ENCODE measurements at regions not wholly inside any gene's neighbourhood (a gene's known extent, or its start where the extent isn't known, plus 50 kb on each side); places are given as distances from the start of the nearest gene placed in this dataset.

DNA sequence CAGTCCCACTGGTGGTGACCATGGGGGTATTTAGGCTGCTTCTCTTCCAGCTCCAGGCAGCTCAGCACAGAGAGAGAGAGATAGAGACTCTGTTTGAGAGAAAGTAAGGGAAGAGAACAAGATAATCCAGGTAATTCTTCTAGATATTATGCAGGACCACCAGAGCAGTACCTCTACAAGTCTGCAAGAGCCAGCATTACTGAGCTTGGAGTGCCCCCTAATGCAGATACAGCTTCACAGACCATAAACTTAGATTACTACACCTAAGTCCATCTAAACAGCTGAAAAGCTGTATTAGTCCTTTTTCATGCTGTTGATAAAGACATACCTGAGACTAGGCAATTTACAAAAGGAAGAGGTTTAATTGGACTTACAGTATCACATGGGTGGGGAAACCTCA lies 570.3 kb downstream of the LRRIQ3 start:
- no peak for DNase-seq

DNA sequence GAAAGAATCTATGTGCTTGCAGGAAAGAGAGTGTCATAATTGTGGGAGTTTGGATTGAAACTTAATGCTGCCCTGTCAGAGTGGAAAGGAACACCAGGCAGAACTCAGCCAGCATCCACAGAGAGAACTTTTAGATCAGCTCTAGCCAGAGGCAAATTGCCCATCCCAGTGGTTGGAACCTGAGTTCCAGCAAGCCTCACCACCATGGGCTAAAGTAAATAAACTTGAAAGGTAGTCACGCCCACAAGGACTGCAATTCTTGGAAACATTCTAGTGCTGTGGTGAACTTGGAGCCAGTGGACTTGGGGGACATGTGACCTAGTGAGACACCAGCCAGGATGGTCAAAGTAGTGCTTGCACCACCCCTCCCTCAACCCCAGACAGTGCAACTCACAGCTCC lies 571.6 kb downstream of the LRRIQ3 start:
- DNase-seq: no peak

DNA sequence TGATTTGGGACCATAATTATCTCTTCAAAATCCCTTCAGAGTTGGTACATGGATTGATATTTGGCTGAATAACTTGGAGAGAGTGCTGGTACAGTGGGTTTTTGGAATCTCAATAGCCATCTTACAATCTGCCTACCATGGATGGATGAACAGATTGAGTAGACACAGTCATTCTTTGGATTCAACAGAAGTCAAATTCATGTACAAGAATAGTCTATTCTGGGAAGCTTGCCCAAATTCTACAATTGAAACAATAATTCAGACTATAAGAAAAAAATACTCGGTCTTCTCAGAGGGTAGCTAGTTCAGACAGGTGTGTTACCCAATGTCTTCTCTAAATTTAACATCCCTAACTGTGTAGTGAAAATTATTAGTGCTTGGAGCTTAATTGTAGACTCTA lies 574.0 kb downstream of the LRRIQ3 start:
- DNase-seq: no peak

DNA sequence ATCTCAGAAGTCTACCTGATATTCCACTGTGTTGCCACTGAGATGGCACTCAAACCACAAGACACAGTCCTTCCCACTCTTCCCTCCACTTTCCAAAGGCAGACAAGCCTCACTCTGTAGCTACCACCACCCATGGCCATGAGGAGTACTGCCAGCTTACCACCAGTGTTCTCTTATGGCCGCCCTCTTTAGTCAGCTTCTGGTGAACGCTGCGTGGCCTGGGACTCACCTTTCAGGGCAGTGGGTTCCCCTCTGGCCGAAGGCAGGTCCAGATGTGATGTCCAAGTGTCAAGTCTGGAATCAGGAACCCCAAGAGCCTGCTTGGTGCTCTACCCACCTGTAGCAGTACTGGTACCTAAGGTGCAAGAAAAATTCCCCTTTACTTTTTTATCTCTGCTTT lies 580.8 kb downstream of the LRRIQ3 start:
- no peak for DNase-seq

DNA sequence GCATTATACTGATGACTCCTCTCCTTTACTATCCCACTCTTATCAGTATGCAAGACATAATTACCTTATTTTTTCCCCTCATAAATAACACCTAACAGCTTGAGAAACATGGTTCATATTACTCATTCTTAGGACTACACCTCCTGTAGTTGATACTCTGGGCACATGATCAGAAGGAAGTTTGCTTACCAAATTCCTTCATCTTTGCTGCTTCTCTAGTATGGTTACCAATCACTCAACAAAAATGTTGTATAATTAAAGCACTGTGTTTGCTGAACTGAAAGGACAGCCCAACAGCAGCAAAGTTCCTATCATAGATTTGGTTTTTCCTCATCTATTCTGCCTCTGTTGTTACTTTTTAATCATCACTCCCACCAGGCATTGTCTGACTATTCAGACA lies 586.3 kb downstream of the LRRIQ3 start:
- DNase-seq: no peak

DNA sequence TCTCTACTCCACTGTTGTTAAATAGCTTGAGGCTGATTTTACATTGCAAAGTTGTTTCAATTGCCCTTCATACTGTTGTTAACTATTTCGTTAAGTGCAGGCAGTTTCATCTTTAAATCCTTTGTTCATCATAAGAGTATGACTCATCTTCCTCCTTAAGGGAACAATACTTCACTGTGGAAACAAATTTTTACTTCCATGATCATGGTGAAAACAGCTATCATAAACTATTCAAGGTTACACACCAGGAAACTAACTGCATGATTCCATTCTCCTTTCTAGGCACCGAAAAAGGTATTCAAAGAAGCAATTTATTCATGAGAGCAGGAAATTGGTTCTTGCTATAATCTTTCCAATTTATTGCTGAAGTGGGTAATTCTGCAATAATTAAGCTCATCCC lies 593.2 kb downstream of the LRRIQ3 start:
- DNase-seq: no peak

DNA sequence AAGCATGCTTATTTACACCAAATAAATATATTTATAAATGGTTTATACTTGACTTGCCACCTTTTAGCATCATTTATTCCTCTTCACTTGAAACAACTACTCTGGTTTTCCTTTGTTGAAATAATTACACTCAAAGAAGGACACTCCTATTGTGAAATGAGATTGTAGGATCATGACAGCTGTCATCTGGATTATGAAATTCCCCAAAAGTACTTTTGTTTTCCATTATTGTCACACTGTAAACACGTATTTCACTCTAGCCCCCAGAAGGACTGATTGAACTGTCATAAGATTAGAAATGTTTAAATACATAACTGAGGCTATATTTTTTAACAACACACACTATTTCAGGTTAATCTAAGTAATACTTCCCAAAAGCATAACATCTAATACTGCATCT lies 593.8 kb downstream of the LRRIQ3 start:
- DNase-seq: no peak

DNA sequence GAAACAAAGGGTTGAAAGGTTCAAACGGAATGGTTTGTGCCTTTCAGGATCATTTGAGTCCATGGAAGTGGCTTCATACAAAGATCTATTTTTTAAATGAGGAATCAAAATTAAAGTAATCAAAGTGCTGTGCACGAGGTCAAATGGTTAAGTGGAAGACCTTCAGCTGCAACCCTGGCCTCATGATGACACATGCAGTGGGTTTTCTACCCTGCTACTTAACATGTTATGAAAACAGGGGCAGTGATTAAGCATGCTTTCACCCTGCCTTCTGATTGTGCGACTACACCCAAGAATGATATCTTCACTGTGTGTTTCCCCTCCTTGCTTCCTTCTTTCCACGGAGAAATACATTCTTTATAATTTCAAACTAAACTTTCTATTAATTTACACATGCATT lies 604.2 kb downstream of the LRRIQ3 start:
- no peak for DNase-seq

DNA sequence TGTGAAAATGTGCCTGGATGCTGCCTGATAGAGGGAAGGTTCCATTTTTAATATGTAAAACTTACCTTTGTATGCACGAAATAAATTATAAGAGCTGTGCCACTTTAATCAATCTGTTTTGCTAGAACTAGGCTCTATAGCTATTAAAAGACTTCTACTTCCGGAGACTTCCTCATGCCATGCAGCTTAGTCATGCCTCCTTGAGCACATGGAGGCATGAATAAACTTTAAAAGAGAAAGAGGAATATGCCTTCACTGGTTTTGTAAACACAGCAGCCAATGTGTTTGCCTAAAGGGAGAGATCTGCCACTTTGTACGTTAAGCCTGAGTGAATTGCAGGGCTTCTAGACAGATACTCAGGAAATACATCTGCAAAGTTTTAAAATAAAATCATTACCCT lies 604.6 kb downstream of the LRRIQ3 start:
- no peak for DNase-seq

DNA sequence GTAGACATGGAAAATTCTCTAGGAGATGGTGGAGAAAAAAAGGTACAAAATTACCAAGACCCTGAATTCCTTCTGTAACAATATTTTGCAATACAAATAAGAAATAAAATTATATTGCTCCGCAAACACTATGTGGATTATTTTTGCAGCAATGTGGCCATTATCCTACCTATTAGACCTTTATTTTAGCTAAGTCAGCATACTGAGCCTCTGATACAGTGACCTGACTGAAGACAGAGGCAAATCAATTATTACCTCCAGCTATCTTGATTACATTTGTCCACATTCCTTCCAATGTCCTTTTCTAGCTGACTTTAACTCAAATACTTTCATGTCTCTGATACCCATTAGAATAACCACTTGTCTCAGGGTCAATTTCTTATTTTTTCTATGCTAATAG lies 610.9 kb downstream of the LRRIQ3 start:
- DNase-seq: no peak

DNA sequence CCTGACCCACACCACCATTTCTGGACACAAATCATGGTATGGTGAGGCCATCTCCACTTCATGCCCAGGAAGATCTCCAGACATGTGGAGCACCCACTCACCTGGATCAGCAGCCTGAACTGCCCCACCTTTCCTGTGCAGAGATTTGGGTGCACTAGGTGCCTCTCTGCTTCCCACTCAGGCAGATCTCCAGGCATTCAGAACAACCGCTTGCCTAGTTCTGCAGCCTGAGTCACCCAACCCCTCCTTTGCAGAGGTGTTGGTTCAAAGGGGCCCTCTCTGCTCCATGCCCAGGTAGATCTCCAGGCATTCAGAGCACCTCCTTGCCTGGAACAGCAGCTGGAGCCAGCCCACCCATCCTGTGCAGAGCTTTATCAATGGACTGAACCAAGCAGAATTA lies 620.8 kb downstream of the LRRIQ3 start:
- DNase-seq: no peak

DNA sequence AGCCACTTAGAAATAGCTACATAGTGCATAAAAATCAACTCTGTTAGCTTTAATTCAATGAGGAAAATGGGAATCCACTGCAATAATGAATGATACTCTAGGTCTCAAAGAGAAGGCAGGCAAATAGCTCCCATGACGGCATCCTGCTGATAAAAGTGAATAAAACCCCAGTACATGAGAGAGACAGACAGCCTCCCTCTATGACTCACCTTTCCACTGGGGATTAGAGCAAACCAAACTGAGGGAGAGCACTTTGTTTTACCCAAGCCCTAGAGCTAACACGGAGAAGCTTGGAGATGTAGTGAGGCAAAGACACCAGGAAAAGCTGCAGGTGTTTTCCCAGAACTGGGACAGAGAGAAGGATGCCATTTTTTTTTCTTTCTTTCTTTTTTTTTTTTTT lies 621.9 kb downstream of the LRRIQ3 start:
- DNase-seq: no peak

DNA sequence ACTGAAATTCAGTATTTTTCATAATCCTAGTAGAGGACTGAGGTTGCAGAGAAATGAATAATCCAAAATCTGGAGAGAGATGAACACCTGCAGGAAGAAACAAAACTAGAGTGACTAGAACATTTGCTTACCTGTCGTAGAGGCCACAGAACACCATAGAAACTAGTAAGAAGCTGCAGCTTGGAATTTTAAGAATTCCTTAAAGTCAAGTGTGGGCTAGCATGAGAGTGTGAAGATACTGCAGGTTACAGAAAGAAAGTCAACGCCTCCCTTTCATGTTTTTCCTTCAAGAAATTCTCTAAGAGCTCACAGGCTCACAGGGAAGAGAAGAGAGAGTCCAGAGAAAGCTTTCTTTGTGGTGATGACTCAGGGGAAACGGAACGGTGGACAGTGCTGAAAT lies 633.7 kb downstream of the LRRIQ3 start:
- no peak for DNase-seq

DNA sequence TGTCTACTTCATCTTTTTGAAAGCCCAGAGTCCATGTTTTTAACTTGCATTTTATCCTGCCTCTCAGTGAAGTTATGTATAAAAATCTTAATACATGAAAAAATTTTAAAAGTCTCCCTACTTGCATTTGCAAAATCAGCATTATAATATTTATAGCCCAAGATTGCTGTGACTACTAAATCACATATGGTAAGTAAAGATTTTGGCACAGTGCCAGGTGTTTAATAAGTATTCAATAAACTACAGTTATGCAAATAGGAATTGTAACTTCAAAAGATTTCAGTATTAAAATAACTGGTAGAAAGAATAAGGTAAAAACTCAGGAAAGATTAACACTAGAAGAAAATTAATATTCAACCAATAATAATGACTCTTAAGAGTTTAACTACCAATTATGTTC lies 641.7 kb downstream of the LRRIQ3 start:
- DNase-seq: no peak

DNA sequence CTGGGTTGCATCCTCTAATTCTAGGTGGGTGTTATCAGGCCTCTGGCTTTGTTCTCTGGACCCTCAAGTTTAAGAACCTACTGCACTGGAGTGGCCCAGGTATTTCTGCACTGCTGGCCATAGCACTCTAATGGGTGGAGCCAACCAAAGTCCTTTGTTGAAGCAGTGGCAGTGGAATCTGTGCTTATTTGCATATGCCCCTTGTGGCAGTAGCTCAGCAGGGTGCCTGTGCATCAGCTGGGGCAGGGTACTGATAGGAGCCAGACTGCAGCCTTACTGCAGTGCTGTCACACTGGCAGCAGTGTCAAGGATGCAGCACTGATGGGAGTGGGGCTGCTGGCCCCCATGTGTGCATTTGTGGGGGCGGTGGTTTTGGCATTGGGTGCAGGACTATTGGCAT lies 660.6 kb downstream of the LRRIQ3 start:
- DNase-seq: no peak

DNA sequence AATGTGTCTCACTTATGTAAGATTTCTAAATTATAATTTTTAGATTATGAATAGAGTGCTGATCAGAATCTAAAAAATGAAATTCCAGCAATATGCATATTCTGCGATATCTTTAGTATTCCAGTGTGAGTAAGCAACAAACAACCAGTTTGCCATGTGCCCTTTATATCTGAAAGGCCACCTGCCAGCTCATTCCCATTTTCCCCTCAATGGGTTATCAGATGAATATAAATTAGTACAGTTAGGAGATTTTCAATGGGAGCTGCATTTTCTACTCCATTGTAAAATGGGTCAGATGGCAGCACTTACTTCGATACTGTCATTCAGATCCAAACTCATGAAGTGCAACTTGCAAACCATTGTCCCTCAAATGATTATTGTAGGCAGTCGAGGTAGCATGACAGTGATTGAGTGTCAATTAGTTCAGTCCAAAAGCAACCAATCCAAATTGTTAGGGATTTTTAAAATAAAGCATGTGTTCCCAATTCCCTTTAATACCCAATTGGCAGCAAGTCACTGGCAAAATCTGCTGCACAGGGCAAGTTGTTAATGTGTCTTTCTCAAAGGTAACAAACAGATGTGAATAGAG lies 680.3 kb downstream of the LRRIQ3 start:
- no peak for DNase-seq

DNA sequence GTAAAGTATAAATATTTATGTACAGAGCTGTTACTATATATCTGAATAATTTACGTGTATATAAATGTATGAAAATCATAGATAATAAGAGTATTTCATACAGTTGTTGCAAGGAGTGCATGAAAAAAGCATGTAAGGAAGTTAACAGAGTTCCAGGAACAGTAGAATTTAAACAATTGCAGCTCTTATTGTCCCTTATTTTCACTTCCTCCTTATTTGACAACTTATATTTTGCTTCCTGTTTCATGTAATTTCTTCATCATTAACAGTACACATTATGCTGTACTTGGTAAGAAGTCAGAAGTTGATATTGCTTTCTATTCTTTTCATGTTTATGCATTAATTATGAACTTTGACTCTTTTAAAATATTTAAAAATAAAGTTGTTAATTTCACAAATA lies 681.5 kb downstream of the LRRIQ3 start:
- DNase-seq: no peak

DNA sequence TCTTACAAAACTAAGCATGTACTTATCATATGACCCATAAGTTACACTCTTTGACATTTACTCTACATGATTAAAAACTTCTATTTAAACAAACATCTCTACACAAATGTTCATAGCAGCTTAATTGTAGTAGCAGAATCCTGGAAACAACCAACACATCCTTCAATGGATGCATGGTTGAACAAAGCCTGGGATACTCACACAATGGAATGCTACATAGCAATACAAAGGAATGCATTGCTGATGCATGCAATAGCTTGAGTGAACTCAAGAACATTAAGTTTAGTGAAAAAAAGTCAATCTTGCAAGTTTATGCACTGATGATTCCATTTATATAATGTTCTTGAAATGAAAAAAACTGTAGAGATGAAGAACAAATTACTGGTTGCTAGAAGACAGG lies 686.9 kb downstream of the LRRIQ3 start:
- DNase-seq: no peak

DNA sequence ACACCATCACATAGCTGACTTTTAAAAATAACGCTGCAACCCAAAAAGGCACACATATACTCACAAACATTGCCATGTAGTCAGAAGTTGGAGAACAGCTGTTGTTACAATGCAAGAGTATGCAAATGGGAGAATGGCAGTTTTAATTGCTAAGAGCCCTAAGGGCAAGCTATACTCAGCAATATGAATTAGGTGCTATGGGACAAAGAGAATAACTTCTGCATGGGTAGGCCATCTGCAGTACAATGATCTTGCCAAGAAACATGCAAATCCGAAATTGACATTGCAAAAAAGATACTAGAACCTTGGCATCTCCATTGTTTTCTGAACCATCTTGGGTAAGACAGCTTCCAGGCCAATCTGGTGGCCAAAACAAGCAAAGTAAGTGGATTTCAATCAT lies 697.8 kb downstream of the LRRIQ3 start:
- DNase-seq: no peak

DNA sequence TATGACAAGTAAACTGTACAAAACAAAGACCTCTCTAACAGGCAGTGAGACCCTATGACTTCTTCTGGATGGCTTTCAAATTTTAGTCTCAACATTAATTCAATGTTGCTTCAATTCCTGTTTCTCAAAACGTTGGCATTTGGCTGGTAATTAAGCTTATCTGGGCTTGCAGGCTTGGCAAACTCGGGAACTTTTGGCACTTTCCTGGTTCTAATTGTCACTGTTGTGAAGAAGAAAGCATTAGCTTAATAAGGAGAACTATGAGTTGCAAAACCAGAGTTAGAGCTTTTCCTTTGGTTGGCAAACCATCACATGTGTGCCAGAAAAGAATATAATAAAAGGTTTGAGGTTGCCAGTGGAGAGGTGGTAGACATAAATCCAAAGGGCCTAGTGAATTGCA lies 698.3 kb downstream of the LRRIQ3 start:
- DNase-seq: no peak

DNA sequence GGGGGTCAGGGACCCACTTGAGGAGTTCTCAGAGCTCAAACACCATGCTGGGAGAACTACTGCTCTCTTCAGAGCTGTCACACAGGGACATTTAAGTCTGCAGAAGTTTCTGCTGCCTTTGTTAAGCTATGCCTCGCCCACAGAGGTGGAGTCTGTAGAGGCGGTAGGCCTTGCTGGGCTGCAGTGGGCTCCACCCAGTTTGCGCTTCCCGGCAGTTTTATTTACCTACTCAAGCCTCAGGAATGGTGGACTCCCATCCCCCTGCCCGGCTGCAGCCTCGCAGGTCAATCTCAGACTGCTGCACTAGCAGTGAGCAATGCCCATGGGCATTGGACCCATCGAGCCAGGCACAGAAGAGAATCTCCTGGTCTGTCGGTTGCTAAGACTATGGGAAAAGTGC lies 706.4 kb downstream of the LRRIQ3 start:
- no peak for DNase-seq

DNA sequence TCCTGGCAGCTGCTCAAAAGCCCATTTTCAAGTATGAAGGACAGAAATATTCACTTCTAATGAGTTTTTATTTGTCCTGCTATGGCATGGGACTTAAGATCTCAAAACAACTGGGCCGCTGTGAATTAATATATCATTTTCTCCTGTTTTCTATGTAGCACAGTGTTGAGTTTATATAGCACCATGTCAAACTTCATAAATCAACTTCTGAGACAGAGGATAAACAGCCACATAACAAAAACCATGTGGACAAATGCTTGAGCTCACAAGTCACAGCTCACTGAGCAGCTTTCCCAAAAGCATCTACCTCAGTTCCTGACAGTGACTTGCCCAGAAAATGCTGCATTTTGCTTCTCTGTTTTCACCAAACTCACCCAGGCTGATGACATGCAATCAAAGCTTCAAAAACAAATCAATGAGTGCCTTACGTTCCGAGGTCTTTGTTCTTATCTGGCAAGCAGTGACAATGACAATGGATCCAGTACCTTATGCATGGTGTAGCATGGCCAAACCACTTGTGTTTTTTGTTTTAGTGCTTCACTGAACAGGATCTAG lies 722.6 kb downstream of the LRRIQ3 start:
- no peak for DNase-seq

DNA sequence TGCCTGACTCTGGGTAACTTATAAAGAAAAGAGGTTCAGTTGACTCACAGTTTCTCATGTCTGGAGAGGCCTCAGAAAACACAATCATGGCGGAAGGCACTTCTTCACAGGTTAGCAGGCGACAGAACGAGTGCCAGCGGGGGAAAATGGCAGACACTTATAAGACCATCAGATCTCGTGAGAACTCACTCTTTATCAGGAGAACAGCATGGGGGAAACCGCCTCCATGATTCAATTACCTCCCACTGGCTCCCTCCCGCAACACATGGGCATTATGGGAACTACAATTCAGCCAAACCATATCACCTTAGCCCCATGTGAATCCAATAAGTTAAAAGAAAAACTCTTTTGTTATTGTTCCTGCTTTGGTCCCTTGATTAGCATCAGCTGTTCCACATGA lies 725.2 kb downstream of the LRRIQ3 start:
- no peak for DNase-seq

DNA sequence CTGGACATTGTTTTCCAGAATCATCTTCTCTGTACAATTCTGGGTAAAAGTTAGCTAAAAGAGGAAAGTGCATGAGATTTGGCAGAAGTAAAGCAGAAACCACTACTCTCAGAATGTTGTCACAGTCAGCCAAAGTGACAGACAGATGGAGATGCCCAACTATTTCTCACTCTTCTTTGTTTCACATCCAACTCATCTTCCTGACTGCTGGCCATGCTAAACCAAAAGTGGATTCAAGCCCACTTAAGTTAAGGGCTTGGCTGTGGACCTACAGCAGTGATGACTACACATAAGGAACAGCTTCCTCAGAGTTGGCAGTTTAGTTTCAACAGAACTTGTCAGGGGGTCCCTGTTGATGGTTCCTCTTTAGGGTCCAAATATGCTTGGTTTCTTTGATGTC lies 730.2 kb downstream of the LRRIQ3 start:
- DNase-seq: no peak

DNA sequence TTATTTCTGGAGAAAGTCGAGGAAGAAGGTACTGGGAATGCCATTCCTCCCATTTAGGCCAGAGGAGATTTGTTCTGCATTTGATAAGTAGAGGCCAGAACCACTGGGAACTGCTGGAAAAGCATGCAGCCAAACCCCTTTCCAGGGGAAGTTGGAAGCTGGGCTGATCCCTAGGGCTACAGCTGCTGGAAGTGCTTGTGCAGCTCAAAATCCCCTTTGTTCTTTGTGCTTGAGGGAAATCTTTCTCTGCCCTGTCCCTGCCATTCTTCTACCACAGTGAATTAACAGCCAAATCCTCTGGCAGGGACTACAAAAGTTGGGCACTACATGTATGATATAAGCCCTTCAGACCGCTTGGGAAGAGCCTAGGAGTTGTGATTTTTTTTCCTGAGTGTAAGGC lies 734.1 kb downstream of the LRRIQ3 start:
- DNase-seq: no peak

DNA sequence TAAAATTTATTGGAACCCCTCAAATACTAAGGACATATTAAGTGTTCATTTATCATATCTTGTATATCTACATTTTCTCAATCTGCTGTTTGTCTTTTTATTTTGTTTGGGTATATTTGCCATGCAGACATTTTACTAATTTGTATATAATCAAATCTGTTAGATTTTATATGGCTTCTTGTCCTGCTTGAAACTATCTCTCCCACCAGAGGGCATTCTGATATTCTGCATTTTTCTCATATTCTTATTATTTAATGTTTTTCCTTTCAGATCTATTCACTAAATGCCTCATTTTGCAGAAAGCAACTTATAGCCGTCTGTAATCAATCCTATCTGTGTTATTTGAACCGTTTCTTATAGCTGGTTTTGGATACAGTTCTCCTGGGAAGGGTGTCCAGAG lies 745.5 kb downstream of the LRRIQ3 start:
- no peak for DNase-seq
